ENCODE measurements at regions not wholly inside any gene's neighbourhood (a gene's known extent, or its start where the extent isn't known, plus 50 kb on each side); places are given as distances from the start of the nearest gene placed in this dataset.

GRCh38 chr13:40345149-40345514 lies 321.3 kb downstream of the FOXO1 start:
- TF ChIP-seq CTCF (IDR thresholded peaks at IDR 0.05) = no peak
- TF ChIP-seq POLR2A (IDR thresholded peaks at IDR 0.05) = no peak
- peaks cover 0 to 23% (median 8%) of the 10 kb centered on the region in 4 donors for H3K4me1 ChIP-seq
- H3K36me3 ChIP-seq = no peaks in the 10 kb centered on the region
- H3K9me3 ChIP-seq = no peaks in the 10 kb centered on the region
- no peak overlapping the region for H3K4me3 ChIP-seq
- no peaks in the 10 kb centered on the region for H3K27me3 ChIP-seq
- DNase-seq = no peak
- H3K27ac ChIP-seq = peak overlapping the region in 1 of 4 donors; percentile 40

GRCh38 chr13:40345654-40346372 lies 320.6 kb downstream of the FOXO1 start:
- TF ChIP-seq CTCF (IDR thresholded peaks at IDR 0.05) (no peak), POLR2A (IDR thresholded peaks at IDR 0.05) (no peak)
- H3K27me3 ChIP-seq = no peaks in the 10 kb centered on the region
- DNase-seq = peak in 2 of 3 donors; percentile 63
- no peaks in the 10 kb centered on the region for H3K9me3 ChIP-seq
- H3K4me3 ChIP-seq = no peak overlapping the region
- no peaks in the 10 kb centered on the region for H3K36me3 ChIP-seq
- peak overlapping the region in 2 of 4 donors; percentile 22 to 37 for H3K27ac ChIP-seq
- peaks cover 0 to 23% (median 8%) of the 10 kb centered on the region in 4 donors for H3K4me1 ChIP-seq

GRCh38 chr13:40346592-40346991 lies 319.8 kb downstream of the FOXO1 start:
- Histone ChIP-seq H3K36me3 (no peaks in the 10 kb centered on the region), H3K27me3 (no peaks in the 10 kb centered on the region), H3K4me1 (peaks cover 0 to 23% (median 8%) of the 10 kb centered on the region in 4 donors), H3K4me3 (no peak overlapping the region), H3K27ac (peak overlapping the region in 1 of 4 donors; percentile 22), H3K9me3 (no peaks in the 10 kb centered on the region)
- DNase-seq = no peak
- TF ChIP-seq CTCF (IDR thresholded peaks at IDR 0.05) = no peak
- TF ChIP-seq POLR2A (IDR thresholded peaks at IDR 0.05) = no peak

- H3K4me3 ChIP-seq = no peak overlapping the region
- H3K27me3 ChIP-seq = no peaks in the 10 kb centered on the region
- no peak overlapping the region for H3K27ac ChIP-seq
- no peak for TF ChIP-seq CTCF (IDR thresholded peaks at IDR 0.05)
- no peak for TF ChIP-seq POLR2A (IDR thresholded peaks at IDR 0.05)
- DNase-seq = no peak
- peaks cover 0 to 23% (median 8%) of the 10 kb centered on the region in 4 donors for H3K4me1 ChIP-seq
- no peaks in the 10 kb centered on the region for H3K36me3 ChIP-seq
- H3K9me3 ChIP-seq = no peaks in the 10 kb centered on the region
Observed at GRCh38 chr13:40348096-40348679, 318.3 kb downstream of the FOXO1 start.

GRCh38 chr13:40350283-40350992 lies 316.0 kb downstream of the FOXO1 start:
- DNase-seq = no peak
- no peaks in the 10 kb centered on the region for H3K27me3 ChIP-seq
- H3K36me3 ChIP-seq = no peaks in the 10 kb centered on the region
- H3K27ac ChIP-seq = no peak overlapping the region
- no peak overlapping the region for H3K4me3 ChIP-seq
- no peak for TF ChIP-seq POLR2A (IDR thresholded peaks at IDR 0.05)
- no peak for TF ChIP-seq CTCF (IDR thresholded peaks at IDR 0.05)
- peaks cover 0 to 8% (median 0%) of the 10 kb centered on the region in 4 donors for H3K4me1 ChIP-seq
- no peaks in the 10 kb centered on the region for H3K9me3 ChIP-seq

Data from Peyer's patch (tissue), 4 donors.